ENCODE measurements at regions not wholly inside any gene's neighbourhood (a gene's known extent, or its start where the extent isn't known, plus 50 kb on each side); places are given as distances from the start of the nearest gene placed in this dataset.

DNA sequence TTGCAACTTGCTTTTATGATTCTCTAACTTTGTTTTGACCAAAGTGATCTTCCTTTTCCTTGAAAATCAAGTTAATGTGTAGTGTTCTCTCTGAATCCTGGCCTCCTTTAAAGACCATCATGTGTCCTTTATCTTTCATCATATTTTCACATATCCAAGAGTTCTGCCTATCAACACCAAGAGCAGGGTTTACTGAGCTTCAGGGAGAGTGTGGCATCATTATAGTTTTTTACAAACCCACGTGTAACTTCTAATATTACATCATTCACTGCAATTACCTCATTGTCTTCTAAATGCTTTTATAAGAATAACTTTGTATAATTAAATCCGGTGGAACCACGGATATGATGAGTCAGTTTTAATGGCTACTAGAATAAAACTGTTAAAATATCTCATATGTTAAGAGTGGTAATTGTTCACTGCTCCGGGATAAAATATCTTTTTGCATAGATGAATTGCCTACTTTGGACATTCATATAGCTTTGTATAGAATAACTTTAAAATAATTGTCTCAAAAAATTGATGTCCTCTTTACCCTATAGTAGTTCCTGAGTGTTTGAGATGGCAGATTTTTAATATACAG, 248.8 kb upstream of the GRM7 start:
- no peak for DNase-seq
- intact Hi-C loops (cut with micrococcal nuclease): no loop called here
- TF ChIP-seq, protein P1, sequence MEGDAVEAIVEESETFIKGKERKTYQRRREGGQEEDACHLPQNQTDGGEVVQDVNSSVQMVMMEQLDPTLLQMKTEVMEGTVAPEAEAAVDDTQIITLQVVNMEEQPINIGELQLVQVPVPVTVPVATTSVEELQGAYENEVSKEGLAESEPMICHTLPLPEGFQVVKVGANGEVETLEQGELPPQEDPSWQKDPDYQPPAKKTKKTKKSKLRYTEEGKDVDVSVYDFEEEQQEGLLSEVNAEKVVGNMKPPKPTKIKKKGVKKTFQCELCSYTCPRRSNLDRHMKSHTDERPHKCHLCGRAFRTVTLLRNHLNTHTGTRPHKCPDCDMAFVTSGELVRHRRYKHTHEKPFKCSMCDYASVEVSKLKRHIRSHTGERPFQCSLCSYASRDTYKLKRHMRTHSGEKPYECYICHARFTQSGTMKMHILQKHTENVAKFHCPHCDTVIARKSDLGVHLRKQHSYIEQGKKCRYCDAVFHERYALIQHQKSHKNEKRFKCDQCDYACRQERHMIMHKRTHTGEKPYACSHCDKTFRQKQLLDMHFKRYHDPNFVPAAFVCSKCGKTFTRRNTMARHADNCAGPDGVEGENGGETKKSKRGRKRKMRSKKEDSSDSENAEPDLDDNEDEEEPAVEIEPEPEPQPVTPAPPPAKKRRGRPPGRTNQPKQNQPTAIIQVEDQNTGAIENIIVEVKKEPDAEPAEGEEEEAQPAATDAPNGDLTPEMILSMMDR (IDR thresholded peaks at IDR 0.05; ENCODE audit: borderline replicate concordance): no peak
- peaks cover 7% of the 10 kb centered on the region for H3K9me3 ChIP-seq (replicated peaks)
- no peaks in the 10 kb centered on the region for H3K4me1 ChIP-seq
- no peak overlapping the region for H3K4me3 ChIP-seq
- no peaks in the 10 kb centered on the region for H3K27me3 ChIP-seq (ENCODE audit: low read depth)
- H3K27ac ChIP-seq (replicated peaks): no peak overlapping the region
- H3K36me3 ChIP-seq: no peaks in the 10 kb centered on the region

DNA sequence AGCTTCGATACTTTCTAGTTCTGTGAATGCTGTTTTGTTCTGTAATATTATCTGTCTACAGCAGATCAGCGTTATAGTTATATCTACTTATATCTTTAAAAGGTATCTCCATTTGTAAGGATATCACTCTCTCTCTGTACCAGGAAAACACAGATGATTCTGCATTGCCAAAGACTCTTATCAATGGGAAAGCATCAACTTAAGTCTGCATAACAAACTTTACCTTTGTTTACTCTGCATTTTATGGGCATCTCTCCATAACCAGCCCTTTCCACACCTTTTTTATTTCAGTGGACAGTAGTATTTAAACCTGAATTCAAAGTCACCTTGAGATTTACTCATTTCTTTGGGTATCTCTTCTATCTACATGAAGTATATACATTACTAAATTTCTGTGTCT, 238.7 kb upstream of the GRM7 start:
- H3K9me3 ChIP-seq (replicated peaks): no peaks in the 10 kb centered on the region
- TF ChIP-seq, protein P1 (IDR thresholded peaks at IDR 0.05; ENCODE audit: borderline replicate concordance): no peak
- intact Hi-C loops (cut with micrococcal nuclease): no loop called here
- H3K36me3 ChIP-seq: no peaks in the 10 kb centered on the region
- H3K27ac ChIP-seq (replicated peaks): no peak overlapping the region
- DNase-seq: no peak
- H3K4me3 ChIP-seq: no peak overlapping the region
- no peaks in the 10 kb centered on the region for H3K4me1 ChIP-seq
- no peaks in the 10 kb centered on the region for H3K27me3 ChIP-seq (ENCODE audit: low read depth)

DNA sequence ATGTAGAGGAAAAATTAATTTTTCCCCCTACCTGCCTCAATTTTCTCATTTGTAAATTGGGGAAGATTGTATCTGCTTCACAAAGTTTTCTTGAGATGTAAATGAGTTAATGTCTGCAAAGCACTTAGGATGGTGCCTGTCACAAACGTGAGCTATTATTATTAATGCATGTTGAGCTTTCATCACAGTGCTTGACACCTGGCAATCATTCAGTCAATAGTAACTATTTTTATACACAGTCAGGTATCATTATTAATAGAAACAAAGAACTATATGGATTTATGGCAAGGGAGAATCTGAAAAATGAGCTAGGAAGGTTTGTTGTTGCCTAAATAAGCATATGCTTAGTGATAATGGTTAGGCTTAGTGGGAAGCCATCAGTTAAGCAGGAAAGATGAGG, 238.2 kb upstream of the GRM7 start:
- intact Hi-C loops (cut with micrococcal nuclease): no loop called here
- Histone ChIP-seq H3K4me3 (no peak overlapping the region), H3K9me3 (replicated peaks) (no peaks in the 10 kb centered on the region), H3K27ac (replicated peaks) (no peak overlapping the region), H3K4me1 (no peaks in the 10 kb centered on the region), H3K27me3 (ENCODE audit: low read depth) (no peaks in the 10 kb centered on the region), H3K36me3 (no peaks in the 10 kb centered on the region)
- DNase-seq: no peak
- TF ChIP-seq, protein P1 (IDR thresholded peaks at IDR 0.05; ENCODE audit: borderline replicate concordance): no peak

DNA sequence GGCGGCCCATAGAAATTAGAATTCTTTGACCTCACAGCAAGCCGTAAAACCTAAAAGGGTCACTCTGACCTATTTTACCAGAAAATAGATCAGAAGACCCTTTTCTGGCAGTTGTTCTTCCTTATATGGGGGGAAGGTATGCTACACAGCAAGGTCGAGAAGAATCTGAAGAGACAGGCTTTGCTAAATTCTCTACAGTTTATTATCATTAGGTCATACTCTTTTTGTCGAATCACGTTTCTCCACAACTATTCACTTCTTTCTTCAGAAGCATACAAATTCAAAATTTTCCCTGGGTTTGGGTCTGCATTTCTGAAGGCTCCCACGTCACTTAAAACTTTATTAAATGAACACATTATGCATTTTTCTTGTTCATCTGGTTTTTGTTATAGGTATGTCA, 229.5 kb upstream of the GRM7 start:
- TF ChIP-seq, protein P1 (IDR thresholded peaks at IDR 0.05; ENCODE audit: borderline replicate concordance): no peak
- no peak for DNase-seq
- H3K4me1 ChIP-seq: no peaks in the 10 kb centered on the region
- no peaks in the 10 kb centered on the region for H3K36me3 ChIP-seq
- no peaks in the 10 kb centered on the region for H3K27me3 ChIP-seq (ENCODE audit: low read depth)
- H3K27ac ChIP-seq (replicated peaks): no peak overlapping the region
- intact Hi-C loops (cut with micrococcal nuclease): no loop called here
- H3K4me3 ChIP-seq: no peak overlapping the region
- no peaks in the 10 kb centered on the region for H3K9me3 ChIP-seq (replicated peaks)

DNA sequence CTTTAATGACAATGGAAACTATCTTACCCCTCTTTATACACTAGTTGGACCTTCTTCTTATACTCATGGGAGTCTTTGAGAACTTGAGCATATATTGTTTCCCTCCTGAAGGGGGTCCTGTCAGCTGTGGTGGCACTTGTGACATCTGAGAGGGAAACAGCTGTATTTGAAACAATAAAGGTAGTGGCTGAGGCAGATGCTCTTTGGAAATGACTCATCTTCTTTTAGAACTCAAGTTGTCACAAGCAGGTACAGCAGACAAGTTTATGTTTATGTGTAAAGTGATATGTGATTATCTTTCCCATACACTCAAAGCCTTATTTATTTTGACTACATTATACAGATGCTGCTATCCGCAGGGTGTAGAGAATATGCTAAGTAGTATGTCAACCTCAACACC, 220.0 kb upstream of the GRM7 start:
- Histone ChIP-seq H3K9me3 (replicated peaks) (peaks cover 10% of the 10 kb centered on the region), H3K4me3 (no peak overlapping the region), H3K36me3 (no peaks in the 10 kb centered on the region), H3K27me3 (ENCODE audit: low read depth) (no peaks in the 10 kb centered on the region), H3K27ac (replicated peaks) (no peak overlapping the region), H3K4me1 (no peaks in the 10 kb centered on the region)
- intact Hi-C loops (cut with micrococcal nuclease): no loop called here
- TF ChIP-seq, protein P1 (IDR thresholded peaks at IDR 0.05; ENCODE audit: borderline replicate concordance): no peak
- no peak for DNase-seq

Data from left ventricle myocardium inferior (tissue), 1 donor.